C4-2B (cell line): ENCODE measurements at regions not wholly inside any gene's neighbourhood (a gene's known extent, or its start where the extent isn't known, plus 50 kb on each side); places are given as distances from the start of the nearest gene placed in this dataset.

Experiments
- CTCF ChIP-seq: fragments of 450-650 bp; conservative IDR thresholded peaks from 2 replicates; pipeline ENCODE4 v1.5.1; 2017; ENCODE audit warnings: mild to moderate bottlenecking
- ZFX ChIP-seq: fragments of 450-650 bp; IDR thresholded peaks from 2 replicates; pipeline ENCODE4 v1.6.1; 2017

GRCh38 chr12:89999699-90000505, 291.3 kb upstream of the ATP2B1 start:
- no peak for TF ChIP-seq CTCF
- TF ChIP-seq ZFX: no peak
